ENCODE measurements at regions not wholly inside any gene's neighbourhood (a gene's known extent, or its start where the extent isn't known, plus 50 kb on each side); places are given as distances from the start of the nearest gene placed in this dataset.

GRCh38 chr1:14017531-14017961 lies 317.6 kb downstream of the PRDM2 start:
- H3K4me3 Mint-ChIP-seq, result no peak overlapping the region
- no peaks in the 10 kb centered on the region for H3K4me1 Mint-ChIP-seq (ENCODE audit: low read depth)
- H3K27me3 Mint-ChIP-seq, result peaks cover 39% of the 10 kb centered on the region
- H3K9me3 Mint-ChIP-seq, result no peaks in the 10 kb centered on the region
- DNase-seq, result no peak
- no peak overlapping the region for H3K27ac Mint-ChIP-seq
- no peaks in the 10 kb centered on the region for H3K36me3 Mint-ChIP-seq (ENCODE audit: low read depth)

GRCh38 chr1:14019461-14019860 lies 319.5 kb downstream of the PRDM2 start:
- Mint-ChIP-seq H3K9me3 (no peaks in the 10 kb centered on the region), H3K27ac (no peak overlapping the region), H3K36me3 (ENCODE audit: low read depth) (no peaks in the 10 kb centered on the region), H3K4me1 (ENCODE audit: low read depth) (no peaks in the 10 kb centered on the region), H3K4me3 (no peak overlapping the region), H3K27me3 (peaks cover 30% of the 10 kb centered on the region)
- DNase-seq, result no peak

GRCh38 chr1:14020006-14020405 lies 320.0 kb downstream of the PRDM2 start:
- no peak for DNase-seq
- H3K9me3 Mint-ChIP-seq, result no peaks in the 10 kb centered on the region
- H3K36me3 Mint-ChIP-seq (ENCODE audit: low read depth), result no peaks in the 10 kb centered on the region
- no peak overlapping the region for H3K4me3 Mint-ChIP-seq
- peaks cover 30% of the 10 kb centered on the region for H3K27me3 Mint-ChIP-seq
- H3K4me1 Mint-ChIP-seq (ENCODE audit: low read depth), result no peaks in the 10 kb centered on the region
- no peak overlapping the region for H3K27ac Mint-ChIP-seq

GRCh38 chr1:14027099-14027498 lies 327.1 kb downstream of the PRDM2 start:
- Mint-ChIP-seq H3K9me3 (no peaks in the 10 kb centered on the region), H3K27me3 (peaks cover 7% of the 10 kb centered on the region), H3K4me3 (no peak overlapping the region), H3K27ac (no peak overlapping the region), H3K36me3 (ENCODE audit: low read depth) (no peaks in the 10 kb centered on the region), H3K4me1 (ENCODE audit: low read depth) (no peaks in the 10 kb centered on the region)
- no peak for DNase-seq

- Mint-ChIP-seq H3K4me3 (no peak overlapping the region), H3K27ac (no peak overlapping the region), H3K27me3 (peaks cover 16% of the 10 kb centered on the region), H3K36me3 (ENCODE audit: low read depth) (no peaks in the 10 kb centered on the region), H3K9me3 (peaks cover 9% of the 10 kb centered on the region), H3K4me1 (ENCODE audit: low read depth) (no peaks in the 10 kb centered on the region)
- no peak for DNase-seq
These were observed 331.5 kb downstream of the PRDM2 start for GRCh38 chr1:14031461-14031860.

GRCh38 chr1:14034506-14034905 lies 334.5 kb downstream of the PRDM2 start:
- no peaks in the 10 kb centered on the region for H3K4me1 Mint-ChIP-seq (ENCODE audit: low read depth)
- no peak for DNase-seq
- no peak overlapping the region for H3K4me3 Mint-ChIP-seq
- H3K9me3 Mint-ChIP-seq, result peaks cover 9% of the 10 kb centered on the region
- no peaks in the 10 kb centered on the region for H3K36me3 Mint-ChIP-seq (ENCODE audit: low read depth)
- H3K27me3 Mint-ChIP-seq, result peaks cover 20% of the 10 kb centered on the region
- no peak overlapping the region for H3K27ac Mint-ChIP-seq

GRCh38 chr1:14037101-14037847 lies 337.3 kb downstream of the PRDM2 start:
- peaks cover 23% of the 10 kb centered on the region for H3K9me3 Mint-ChIP-seq
- H3K4me1 Mint-ChIP-seq (ENCODE audit: low read depth), result no peaks in the 10 kb centered on the region

GRCh38 chr1:14039582-14040430 lies 339.8 kb downstream of the PRDM2 start:
- no peak for DNase-seq
- Mint-ChIP-seq H3K27me3 (peaks cover 16% of the 10 kb centered on the region), H3K36me3 (ENCODE audit: low read depth) (no peaks in the 10 kb centered on the region), H3K4me1 (ENCODE audit: low read depth) (no peaks in the 10 kb centered on the region), H3K27ac (no peak overlapping the region), H3K4me3 (no peak overlapping the region), H3K9me3 (peaks cover 22% of the 10 kb centered on the region)

More at GRCh38 chr1:14037101-14037847, 337.3 kb downstream of the PRDM2 start:
- H3K4me3 Mint-ChIP-seq, result no peak overlapping the region
- H3K27me3 Mint-ChIP-seq, result peaks cover 23% of the 10 kb centered on the region
- DNase-seq, result no peak
- no peak overlapping the region for H3K27ac Mint-ChIP-seq
- no peaks in the 10 kb centered on the region for H3K36me3 Mint-ChIP-seq (ENCODE audit: low read depth)

GRCh38 chr1:14049965-14050364 lies 350.0 kb downstream of the PRDM2 start:
- Mint-ChIP-seq H3K36me3 (ENCODE audit: low read depth) (no peaks in the 10 kb centered on the region), H3K27ac (no peak overlapping the region), H3K4me1 (ENCODE audit: low read depth) (no peaks in the 10 kb centered on the region), H3K27me3 (peaks cover 15% of the 10 kb centered on the region), H3K4me3 (no peak overlapping the region), H3K9me3 (peaks cover 4% of the 10 kb centered on the region)
- no peak for DNase-seq

GRCh38 chr1:14055442-14056223 lies 355.6 kb downstream of the PRDM2 start:
- H3K27ac Mint-ChIP-seq, result no peak overlapping the region
- H3K36me3 Mint-ChIP-seq (ENCODE audit: low read depth), result no peaks in the 10 kb centered on the region
- H3K27me3 Mint-ChIP-seq, result peaks cover 33% of the 10 kb centered on the region

GRCh38 chr1:14057640-14058039 lies 357.7 kb downstream of the PRDM2 start:
- Mint-ChIP-seq H3K27me3 (peaks cover 33% of the 10 kb centered on the region), H3K27ac (no peak overlapping the region), H3K4me1 (ENCODE audit: low read depth) (no peaks in the 10 kb centered on the region), H3K9me3 (peaks cover 6% of the 10 kb centered on the region), H3K4me3 (no peak overlapping the region), H3K36me3 (ENCODE audit: low read depth) (no peaks in the 10 kb centered on the region)
- no peak for DNase-seq

More at GRCh38 chr1:14055442-14056223, 355.6 kb downstream of the PRDM2 start:
- Mint-ChIP-seq H3K9me3 (peaks cover 6% of the 10 kb centered on the region), H3K4me1 (ENCODE audit: low read depth) (no peaks in the 10 kb centered on the region), H3K4me3 (no peak overlapping the region)
- DNase-seq, result no peak

GRCh38 chr1:14061204-14061603 lies 361.2 kb downstream of the PRDM2 start:
- no peak overlapping the region for H3K4me3 Mint-ChIP-seq
- no peaks in the 10 kb centered on the region for H3K36me3 Mint-ChIP-seq (ENCODE audit: low read depth)
- DNase-seq, result no peak
- H3K4me1 Mint-ChIP-seq (ENCODE audit: low read depth), result no peaks in the 10 kb centered on the region
- H3K9me3 Mint-ChIP-seq, result peaks cover 6% of the 10 kb centered on the region
- no peak overlapping the region for H3K27ac Mint-ChIP-seq
- H3K27me3 Mint-ChIP-seq, result peaks cover 18% of the 10 kb centered on the region

GRCh38 chr1:14061722-14062121 lies 361.7 kb downstream of the PRDM2 start:
- no peak for DNase-seq
- Mint-ChIP-seq H3K9me3 (peaks cover 6% of the 10 kb centered on the region), H3K4me3 (no peak overlapping the region), H3K4me1 (ENCODE audit: low read depth) (no peaks in the 10 kb centered on the region), H3K36me3 (ENCODE audit: low read depth) (no peaks in the 10 kb centered on the region), H3K27me3 (peaks cover 15% of the 10 kb centered on the region), H3K27ac (no peak overlapping the region)

- Mint-ChIP-seq H3K27ac (no peak overlapping the region), H3K9me3 (peaks cover 4% of the 10 kb centered on the region), H3K4me1 (ENCODE audit: low read depth) (no peaks in the 10 kb centered on the region), H3K4me3 (no peak overlapping the region), H3K27me3 (peaks cover 14% of the 10 kb centered on the region), H3K36me3 (ENCODE audit: low read depth) (no peaks in the 10 kb centered on the region)
- DNase-seq, result no peak
These were observed 362.7 kb downstream of the PRDM2 start for GRCh38 chr1:14062669-14063068.
